HG02759 (cell line): ENCODE measurements at regions not wholly inside any gene's neighbourhood (a gene's known extent, or its start where the extent isn't known, plus 50 kb on each side); places are given as distances from the start of the nearest gene placed in this dataset.
"Not testable (repeated sequence)": the region's sequence is repeated elsewhere in the genome, so short reads cannot be mapped to it uniquely, and the experiment has no call there.

Experiments
- ATAC-seq: cut with Tn5 transposase; IDR thresholded peaks from one replicate; pipeline ENCODE4 v1.9.1; 2021; ENCODE audit warnings: mild to moderate bottlenecking, moderate library complexity; ENCODE audit not compliant: unreplicated experiment

DNA sequence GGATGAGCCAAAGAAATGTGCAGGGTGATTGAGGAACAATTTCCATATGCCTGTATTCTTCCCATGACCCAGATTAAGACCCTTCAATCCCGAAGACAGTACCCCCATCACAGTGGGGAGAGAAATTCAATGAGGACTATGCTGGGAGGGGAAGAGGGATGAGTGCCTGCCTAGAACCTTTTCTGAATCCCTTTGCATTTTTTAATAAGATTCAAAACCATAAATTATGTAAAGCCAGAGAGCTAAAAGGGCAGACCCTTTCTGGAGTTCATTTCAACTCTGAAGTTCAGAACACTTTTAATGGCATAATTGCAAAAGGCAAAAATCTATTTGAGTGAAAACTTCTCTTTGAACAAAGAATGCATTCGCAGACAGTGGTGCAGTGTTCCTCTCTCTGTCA is 529.5 kb downstream of the NTRK3 start:
- no peak for ATAC-seq

DNA sequence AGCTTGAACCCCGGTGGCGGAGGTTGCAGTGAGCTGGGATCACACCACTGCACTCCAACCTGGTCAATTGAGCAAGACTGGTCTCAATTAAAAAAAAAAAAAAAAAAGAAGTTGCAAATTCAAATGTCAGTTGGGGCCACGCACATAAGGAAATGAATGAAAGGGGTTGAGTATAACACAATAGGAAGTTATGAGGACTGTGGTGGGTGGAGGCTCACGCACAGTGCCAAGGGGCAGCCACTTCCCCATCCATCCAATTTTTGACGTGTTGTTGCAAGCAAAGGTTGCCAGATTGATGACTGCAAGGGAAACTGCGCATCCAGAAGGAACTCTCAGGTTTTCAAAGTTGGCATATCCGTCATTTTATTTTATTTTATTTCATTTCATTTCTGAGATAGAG is 532.2 kb downstream of the NTRK3 start:
- no peak for ATAC-seq

GRCh38 chr15:87722941-87723691 is 533.4 kb downstream of the NTRK3 start:
- ATAC-seq, result no peak

- ATAC-seq, result no peak
Observed at GRCh38 chr15:87720235-87720634, 536.3 kb downstream of the NTRK3 start.

GRCh38 chr15:87716422-87716821 is 540.1 kb downstream of the NTRK3 start:
- ATAC-seq, result no peak

DNA sequence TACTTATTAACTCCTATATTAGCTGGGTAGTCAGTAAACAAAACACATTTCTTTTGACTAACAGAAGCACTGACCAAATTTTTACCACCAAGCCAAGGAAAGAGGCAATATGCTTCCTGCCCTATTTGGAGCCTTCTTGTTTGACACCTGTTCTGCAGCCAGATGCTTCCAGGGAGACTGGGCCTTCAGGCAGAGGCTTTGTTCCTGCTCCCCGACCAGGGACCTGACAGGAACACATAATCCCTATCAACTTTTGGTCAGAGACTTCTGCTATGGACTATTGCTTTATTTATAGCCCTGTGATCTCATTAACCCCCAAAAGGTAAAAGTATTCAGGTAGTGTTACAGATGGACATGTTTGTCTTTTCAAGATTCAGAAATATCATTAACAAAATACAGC is 541.3 kb downstream of the NTRK3 start:
- ATAC-seq, result no peak

DNA sequence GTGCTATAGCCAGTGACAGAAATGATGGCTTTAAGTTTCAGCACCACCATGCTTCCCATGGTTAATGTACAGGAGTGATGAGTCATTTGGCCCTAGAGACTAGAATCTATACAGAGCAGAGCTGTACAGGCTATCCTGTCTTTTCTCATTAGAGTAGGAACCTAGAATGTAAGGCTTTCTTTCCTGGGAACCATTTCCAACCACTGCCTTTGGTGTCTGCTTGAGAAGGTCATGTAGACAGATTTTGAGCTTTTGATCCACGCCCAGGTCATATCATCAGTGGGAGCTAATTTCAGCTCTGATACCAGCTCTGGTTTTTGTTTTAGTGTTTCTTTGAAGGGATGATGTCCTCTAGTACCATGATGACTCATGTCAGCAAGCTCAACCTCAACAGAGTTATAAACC is 543.1 kb downstream of the NTRK3 start:
- no peak for ATAC-seq

DNA sequence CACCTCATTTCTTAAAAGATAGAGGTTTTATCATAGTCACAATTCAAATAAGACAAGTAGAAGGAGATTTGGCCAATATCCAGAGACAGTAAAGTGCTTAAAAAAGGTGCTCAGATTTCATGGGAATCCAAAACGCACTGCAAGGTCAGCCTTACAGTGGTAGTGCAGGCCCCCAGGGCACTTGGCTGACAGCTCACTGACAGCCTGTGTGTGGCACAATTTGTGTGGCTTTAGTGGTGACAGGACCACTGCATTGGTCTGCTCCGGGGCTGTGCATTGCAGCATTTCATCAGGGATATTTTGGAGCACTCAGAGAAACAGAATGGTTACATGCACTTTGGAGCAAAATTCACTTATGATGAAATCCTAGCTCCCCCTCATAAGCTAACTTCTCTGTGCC is 544.3 kb downstream of the NTRK3 start:
- no peak for ATAC-seq

- ATAC-seq, result no peak
Observed at GRCh38 chr15:87711026-87711425, 545.5 kb downstream of the NTRK3 start.

- no peak for ATAC-seq
Observed at GRCh38 chr15:87710406-87710805, 546.1 kb downstream of the NTRK3 start.

DNA sequence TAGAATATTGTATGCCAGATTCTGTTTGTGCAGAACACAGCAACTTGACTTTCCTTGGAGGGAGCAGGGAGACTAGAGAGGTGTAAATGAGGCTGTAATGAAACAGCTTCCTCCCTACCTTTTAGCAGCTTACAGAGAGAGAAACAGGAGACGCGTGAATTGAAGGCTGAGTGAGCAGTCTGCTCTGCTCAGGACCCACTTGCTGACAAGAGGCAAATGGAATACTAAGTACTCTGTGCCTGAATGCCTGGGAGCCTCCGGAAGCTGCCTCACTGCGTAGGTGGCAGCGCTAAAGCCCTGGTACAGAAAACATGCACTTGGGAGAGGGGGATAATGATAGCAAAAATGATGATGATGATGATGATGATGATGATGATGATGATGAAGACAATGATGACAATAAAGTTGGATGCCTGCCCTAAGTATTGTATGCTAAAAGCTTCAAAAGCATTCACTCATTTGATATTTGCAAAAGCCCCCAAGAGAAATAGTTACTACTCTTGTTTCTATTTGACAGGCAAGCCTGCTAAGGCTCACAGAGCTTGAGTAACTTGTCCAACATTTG is 548.9 kb downstream of the NTRK3 start:
- ATAC-seq, result no peak

- ATAC-seq, result no peak
Observed at GRCh38 chr15:87707071-87707470, 549.5 kb downstream of the NTRK3 start.

DNA sequence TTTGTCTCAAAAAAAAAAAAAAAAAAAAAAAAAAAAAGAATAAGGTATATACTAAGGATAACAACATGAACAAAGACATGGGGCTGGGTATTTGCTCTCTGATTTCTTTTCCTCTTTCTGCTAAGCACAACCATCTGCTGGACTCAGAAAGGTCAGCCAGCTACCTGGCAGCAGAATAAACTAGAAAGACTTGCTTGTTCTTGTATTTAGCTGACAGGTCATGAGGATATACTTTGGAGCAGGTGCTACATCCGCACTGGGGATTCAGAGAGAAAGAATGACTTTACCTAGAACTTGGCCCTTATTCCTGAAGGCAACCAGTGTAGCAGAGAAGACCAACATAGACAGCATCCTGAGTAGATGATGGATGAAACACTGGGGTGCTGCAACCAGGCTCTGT is 550.5 kb downstream of the NTRK3 start:
- ATAC-seq, result no peak

- ATAC-seq, result no peak
Observed at GRCh38 chr15:87704276-87704675, 552.3 kb downstream of the NTRK3 start.

- no peak for ATAC-seq
Observed at GRCh38 chr15:87703327-87704111, 553.0 kb downstream of the NTRK3 start.

DNA sequence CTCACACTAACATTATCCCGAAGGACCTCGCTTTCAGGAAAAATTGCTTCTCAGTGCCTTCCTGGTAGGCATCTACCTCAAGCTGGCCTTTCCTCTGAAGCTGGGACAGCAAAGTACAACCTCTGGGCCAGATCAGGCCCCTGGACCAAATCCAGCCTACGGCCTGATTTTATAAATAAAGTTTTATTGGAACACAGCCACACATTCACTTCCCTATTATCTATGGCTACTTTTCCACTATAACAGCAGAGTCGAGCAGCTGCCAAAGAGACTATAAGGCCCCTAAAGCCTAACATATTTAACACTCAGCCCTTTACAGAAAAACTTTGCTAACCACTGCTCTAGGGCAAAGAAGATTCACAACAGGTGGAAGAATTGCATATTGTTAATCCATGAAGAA is 554.3 kb downstream of the NTRK3 start:
- ATAC-seq, result no peak

- not testable (repeated sequence) for ATAC-seq
Observed at GRCh38 chr15:87698467-87698866, 558.1 kb downstream of the NTRK3 start.

DNA sequence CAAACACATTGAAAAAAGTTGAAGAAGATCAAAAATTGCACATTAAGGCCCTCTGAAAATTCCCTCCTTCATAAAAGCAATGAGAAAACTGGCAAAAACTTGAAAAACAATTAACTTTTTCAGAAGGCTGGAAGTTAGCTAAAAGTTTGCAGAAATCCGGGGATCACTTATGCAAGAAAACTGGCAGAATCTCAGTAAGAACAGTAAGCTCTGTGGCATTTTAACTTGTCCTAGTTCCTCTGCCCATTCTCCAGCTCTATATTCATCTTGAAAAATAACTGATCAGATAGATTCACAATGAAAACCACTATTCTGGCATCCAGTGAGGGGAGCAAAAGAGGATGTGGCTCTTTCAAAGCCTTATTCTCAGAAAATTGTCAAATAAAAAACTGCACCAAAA is 566.8 kb downstream of the NTRK3 start:
- ATAC-seq, result no peak

GRCh38 chr15:87687523-87687870 is 569.0 kb downstream of the NTRK3 start:
- no peak for ATAC-seq

DNA sequence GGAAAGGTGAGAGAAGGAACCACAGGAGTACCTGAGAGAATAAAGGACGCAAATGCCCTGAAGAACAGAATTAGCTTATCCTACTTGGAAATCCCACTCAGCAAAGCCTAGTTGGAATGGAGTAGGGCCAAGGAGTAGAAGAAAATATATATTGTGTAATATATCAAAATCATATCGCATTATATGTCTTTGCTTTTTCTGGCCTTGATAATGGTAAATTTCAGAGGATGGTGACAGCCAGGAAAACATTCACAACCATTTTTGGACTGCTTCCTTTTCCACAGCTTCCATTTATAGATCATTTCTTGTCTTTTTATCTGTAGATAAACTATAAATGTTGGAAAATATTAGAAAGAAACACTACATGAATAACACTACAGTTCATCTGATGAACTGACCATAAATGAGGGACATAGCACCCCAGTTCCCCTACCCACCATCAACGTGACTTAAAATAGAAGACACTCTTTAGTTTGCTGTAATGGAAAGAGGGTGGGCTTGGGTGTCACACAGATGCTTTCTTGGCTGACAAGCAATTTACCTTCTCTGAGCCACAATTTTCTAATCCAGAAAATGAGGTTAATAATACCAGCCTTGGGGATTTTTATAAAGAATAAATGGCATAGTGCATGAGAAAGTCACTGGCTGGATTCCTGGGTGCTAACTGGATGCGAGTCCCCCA is 569.6 kb downstream of the NTRK3 start:
- no peak for ATAC-seq

- ATAC-seq, result no peak
Observed at GRCh38 chr15:87686339-87686738, 570.2 kb downstream of the NTRK3 start.

GRCh38 chr15:87682527-87682926 is 574.0 kb downstream of the NTRK3 start:
- ATAC-seq, result no peak
